Keratinocyte (primary cell): ENCODE measurements at regions not wholly inside any gene's neighbourhood (a gene's known extent, or its start where the extent isn't known, plus 50 kb on each side); places are given as distances from the start of the nearest gene placed in this dataset.

Experiments used
- DNase-seq: peaks from one replicate; pipeline ENCODE4 v3.0.0-alpha.2; 2011; ENCODE audit warnings: low read depth, missing footprints, low spot score
- FAIRE-seq: peaks from 2 replicates; lab custom pipeline; 2011; peaks lifted over from hg19 to GRCh38; lab: Jason Lieb, UNC
- H2AFZ ChIP-seq: 2 replicates; pipeline ENCODE4 v1.6.0; 2012; ENCODE audit warnings: low read length, control low read depth, inconsistent platforms; ENCODE audit not compliant: control insufficient read depth
- H3K27ac ChIP-seq: 2 replicates; pipeline ENCODE4 v1.5.1; 2011; ENCODE audit warnings: low read length; ENCODE audit not compliant: control insufficient read depth, insufficient read depth
- H3K27me3 ChIP-seq: 3 replicates; pipeline ENCODE4 v1.6.0; 2011; ENCODE audit warnings: low read length; ENCODE audit not compliant: control insufficient read depth, insufficient read depth; ENCODE audit errors: extremely low read depth
- H3K36me3 ChIP-seq, 2 experiments: 2 replicates in 1 of 2; 3 replicates in 1 of 2; pipeline ENCODE4 v1.5.1; 2011; ENCODE audit warnings: low read length in 2 of 2, mild to moderate bottlenecking in 1 of 2; ENCODE audit not compliant: control insufficient read depth in 2 of 2, insufficient read depth in 2 of 2; ENCODE audit errors: extremely low read depth in 1 of 2
- H3K4me1 ChIP-seq: 3 replicates; pipeline ENCODE4 v1.5.1; 2011; ENCODE audit warnings: low read length; ENCODE audit not compliant: control insufficient read depth, insufficient read depth; ENCODE audit errors: extremely low read depth
- H3K4me2 ChIP-seq: 3 replicates; pipeline ENCODE4 v1.6.0; 2011; ENCODE audit warnings: low read depth, low read length; ENCODE audit not compliant: control insufficient read depth, insufficient read depth; ENCODE audit errors: extremely low read depth
- H3K4me3 ChIP-seq, 3 experiments: fragments of 200-600 bp in 1 of 3; sonication (generic) in 1 of 3; 2 replicates in 2 of 3; 3 replicates in 1 of 3; pipeline ENCODE4 v1.5.1; 2011 to 2016; ENCODE audit warnings: low read length in 3 of 3, mild to moderate bottlenecking in 3 of 3, control low read depth in 2 of 3, inconsistent platforms in 1 of 3, low read depth in 1 of 3, mixed read lengths in 1 of 3, mixed run types in 1 of 3, moderate library complexity in 1 of 3; ENCODE audit not compliant: control insufficient read depth in 2 of 3, insufficient read depth in 2 of 3; ENCODE audit errors: extremely low read depth in 1 of 3
- H3K79me2 ChIP-seq: 2 replicates; pipeline ENCODE4 v1.6.0; 2012; ENCODE audit warnings: low read length; ENCODE audit not compliant: control insufficient read depth, insufficient read depth
- H3K9ac ChIP-seq: 3 replicates; pipeline ENCODE4 v1.6.0; 2011; ENCODE audit warnings: low read length; ENCODE audit not compliant: control insufficient read depth, insufficient read depth; ENCODE audit errors: extremely low read depth
- H3K9me1 ChIP-seq: 3 replicates; pipeline ENCODE4 v1.6.0; 2011; ENCODE audit warnings: low read length; ENCODE audit not compliant: control insufficient read depth, insufficient read depth; ENCODE audit errors: extremely low read depth
- H3K9me3 ChIP-seq: 2 replicates; pipeline ENCODE4 v1.5.1; 2012; ENCODE audit warnings: low read depth, low read length; ENCODE audit not compliant: control insufficient read depth
- H4K20me1 ChIP-seq: 3 replicates; pipeline ENCODE4 v1.6.0; 2011; ENCODE audit warnings: low read length; ENCODE audit not compliant: control insufficient read depth, insufficient read depth; ENCODE audit errors: extremely low read depth
- EZH2 ChIP-seq: IDR thresholded peaks from one replicate; pipeline ENCODE4 v1.6.1; 2012; ENCODE audit warnings: inconsistent platforms, mild to moderate bottlenecking, low read length, moderate library complexity
- dilution Hi-C: fragments of 300-500 bp; cut with MboI; formaldehyde crosslinking; loops from one replicate; pipeline ENCODE4 v1.7.0; 2020; ENCODE audit warnings: low sequenced_read_pairs; ENCODE audit not compliant: extremely low pct_ligation_motif_present
- TF ChIP-seq, protein P1 (sequence below), 3 experiments: IDR thresholded peaks in 1 of 3; conservative IDR thresholded peaks in 1 of 3; optimal IDR thresholded peaks in 1 of 3; 2 replicates in 2 of 3; 3 replicates in 1 of 3; pipeline versions ENCODE3 to v1.5.1; 2011; ENCODE audit warnings: low read length in 3 of 3, mild to moderate bottlenecking in 3 of 3, moderate library complexity in 2 of 3, control low read depth in 1 of 3, inconsistent platforms in 1 of 3; ENCODE audit not compliant: insufficient read depth in 2 of 3; ENCODE audit errors: extremely low read depth in 1 of 3

DNA sequence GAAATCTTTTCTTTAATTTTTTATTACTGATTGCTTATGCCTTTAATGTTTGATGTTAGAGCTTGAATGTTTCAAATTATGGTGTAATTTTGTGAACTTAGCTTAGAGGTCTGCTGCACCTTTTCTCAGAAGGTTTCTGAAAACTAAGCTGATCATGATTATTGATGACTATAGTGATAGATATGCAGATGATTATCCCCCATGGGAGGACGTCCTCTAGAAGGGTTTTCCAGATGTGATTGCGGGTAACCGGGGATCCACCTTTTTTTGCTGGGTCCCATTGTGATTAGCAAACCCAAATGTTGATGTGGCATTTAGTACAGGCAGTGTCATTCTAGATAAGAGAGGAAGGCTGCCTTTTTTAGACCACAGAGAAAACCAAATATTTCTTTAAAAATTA, 272.9 kb downstream of the FBXO8 start:
- H3K9ac ChIP-seq = no peak overlapping the region
- no peaks in the 10 kb centered on the region for H3K36me3 ChIP-seq
- H3K4me3 ChIP-seq = no peak overlapping the region
- H3K9me1 ChIP-seq = no peaks in the 10 kb centered on the region
- FAIRE-seq (no peak), DNase-seq (no peak)
- TF ChIP-seq, protein P1, sequence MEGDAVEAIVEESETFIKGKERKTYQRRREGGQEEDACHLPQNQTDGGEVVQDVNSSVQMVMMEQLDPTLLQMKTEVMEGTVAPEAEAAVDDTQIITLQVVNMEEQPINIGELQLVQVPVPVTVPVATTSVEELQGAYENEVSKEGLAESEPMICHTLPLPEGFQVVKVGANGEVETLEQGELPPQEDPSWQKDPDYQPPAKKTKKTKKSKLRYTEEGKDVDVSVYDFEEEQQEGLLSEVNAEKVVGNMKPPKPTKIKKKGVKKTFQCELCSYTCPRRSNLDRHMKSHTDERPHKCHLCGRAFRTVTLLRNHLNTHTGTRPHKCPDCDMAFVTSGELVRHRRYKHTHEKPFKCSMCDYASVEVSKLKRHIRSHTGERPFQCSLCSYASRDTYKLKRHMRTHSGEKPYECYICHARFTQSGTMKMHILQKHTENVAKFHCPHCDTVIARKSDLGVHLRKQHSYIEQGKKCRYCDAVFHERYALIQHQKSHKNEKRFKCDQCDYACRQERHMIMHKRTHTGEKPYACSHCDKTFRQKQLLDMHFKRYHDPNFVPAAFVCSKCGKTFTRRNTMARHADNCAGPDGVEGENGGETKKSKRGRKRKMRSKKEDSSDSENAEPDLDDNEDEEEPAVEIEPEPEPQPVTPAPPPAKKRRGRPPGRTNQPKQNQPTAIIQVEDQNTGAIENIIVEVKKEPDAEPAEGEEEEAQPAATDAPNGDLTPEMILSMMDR (optimal IDR thresholded peaks at IDR 0.05 in 1 of 3, IDR thresholded peaks at IDR 0.05 in 1 of 3, conservative IDR thresholded peaks at IDR 0.05 in 1 of 3; ENCODE audit: extremely low read depth in 1 of 3, insufficient read depth in 2 of 3, low read length in 3 of 3) = no peak
- no peak for TF ChIP-seq EZH2
- H3K27me3 ChIP-seq = no peaks in the 10 kb centered on the region
- H2AFZ ChIP-seq = no peak overlapping the region
- H3K27ac ChIP-seq = no peak overlapping the region
- H3K9me3 ChIP-seq = no peaks in the 10 kb centered on the region
- dilution Hi-C loops = no loop called here
- H4K20me1 ChIP-seq = no peaks in the 10 kb centered on the region
- no peaks in the 10 kb centered on the region for H3K79me2 ChIP-seq
- no peak overlapping the region for H3K4me2 ChIP-seq
- no peaks in the 10 kb centered on the region for H3K4me1 ChIP-seq

DNA sequence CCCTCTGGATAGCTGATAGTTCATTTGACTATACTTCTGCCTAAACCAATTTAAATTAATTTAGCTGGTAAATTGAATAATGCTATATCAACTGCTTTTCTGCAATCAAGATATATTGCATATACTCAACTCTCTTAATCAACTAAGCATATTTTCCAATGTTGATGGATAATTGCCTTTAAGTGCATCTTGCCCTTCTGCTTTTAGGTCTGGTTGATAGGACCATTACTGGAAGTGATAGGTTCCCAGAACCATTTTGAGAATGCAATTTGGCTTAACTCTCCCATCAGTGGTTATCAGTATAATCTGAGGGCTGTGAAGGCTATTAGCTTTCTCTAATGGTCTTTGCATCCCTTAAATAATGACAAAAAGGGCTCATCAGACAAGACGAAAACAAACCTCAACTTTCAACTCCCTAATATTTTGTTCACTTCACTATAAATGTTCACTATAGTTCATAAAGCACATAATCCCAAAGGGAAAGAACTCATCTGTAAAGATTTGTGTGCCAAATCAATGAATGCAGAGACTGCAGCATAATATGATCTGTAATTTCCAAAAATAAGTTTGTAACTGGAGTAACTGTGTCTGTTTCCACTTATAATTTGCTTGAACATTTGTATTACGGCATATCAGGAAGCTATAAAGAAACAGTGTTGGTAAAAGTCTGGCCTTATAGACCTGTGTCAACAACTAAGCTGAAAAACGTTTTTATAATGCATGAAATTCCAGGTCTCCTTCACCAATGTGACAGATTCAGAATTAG, 273.6 kb downstream of the FBXO8 start:
- H3K4me2 ChIP-seq = no peak overlapping the region
- no peak overlapping the region for H2AFZ ChIP-seq
- H3K4me3 ChIP-seq = no peak overlapping the region
- dilution Hi-C loops = no loop called here
- no peak overlapping the region for H3K9ac ChIP-seq
- DNase-seq = no peak
- H3K27me3 ChIP-seq = no peaks in the 10 kb centered on the region
- FAIRE-seq = no peak
- H3K79me2 ChIP-seq = no peaks in the 10 kb centered on the region
- no peaks in the 10 kb centered on the region for H4K20me1 ChIP-seq
- no peak overlapping the region for H3K27ac ChIP-seq
- H3K4me1 ChIP-seq = no peaks in the 10 kb centered on the region
- no peak for TF ChIP-seq EZH2
- TF ChIP-seq, protein P1 (optimal IDR thresholded peaks at IDR 0.05 in 1 of 3, IDR thresholded peaks at IDR 0.05 in 1 of 3, conservative IDR thresholded peaks at IDR 0.05 in 1 of 3; ENCODE audit: extremely low read depth in 1 of 3, insufficient read depth in 2 of 3, low read length in 3 of 3) = no peak
- no peaks in the 10 kb centered on the region for H3K36me3 ChIP-seq
- no peaks in the 10 kb centered on the region for H3K9me1 ChIP-seq
- H3K9me3 ChIP-seq = no peaks in the 10 kb centered on the region
